Keratinocyte (primary cell): ENCODE measurements at regions not wholly inside any gene's neighbourhood (a gene's known extent, or its start where the extent isn't known, plus 50 kb on each side); places are given as distances from the start of the nearest gene placed in this dataset.

Experiments used
- DNase-seq: peaks from one replicate; pipeline ENCODE4 v3.0.0-alpha.2; 2011; ENCODE audit warnings: low read depth, missing footprints, low spot score
- FAIRE-seq: peaks from 2 replicates; lab custom pipeline; 2011; peaks lifted over from hg19 to GRCh38; lab: Jason Lieb, UNC
- H2AFZ ChIP-seq: 2 replicates; pipeline ENCODE4 v1.6.0; 2012; ENCODE audit warnings: low read length, control low read depth, inconsistent platforms; ENCODE audit not compliant: control insufficient read depth
- H3K27ac ChIP-seq: 2 replicates; pipeline ENCODE4 v1.5.1; 2011; ENCODE audit warnings: low read length; ENCODE audit not compliant: control insufficient read depth, insufficient read depth
- H3K27me3 ChIP-seq: 3 replicates; pipeline ENCODE4 v1.6.0; 2011; ENCODE audit warnings: low read length; ENCODE audit not compliant: control insufficient read depth, insufficient read depth; ENCODE audit errors: extremely low read depth
- H3K36me3 ChIP-seq, 2 experiments: 2 replicates in 1 of 2; 3 replicates in 1 of 2; pipeline ENCODE4 v1.5.1; 2011; ENCODE audit warnings: low read length in 2 of 2, mild to moderate bottlenecking in 1 of 2; ENCODE audit not compliant: control insufficient read depth in 2 of 2, insufficient read depth in 2 of 2; ENCODE audit errors: extremely low read depth in 1 of 2
- H3K4me1 ChIP-seq: 3 replicates; pipeline ENCODE4 v1.5.1; 2011; ENCODE audit warnings: low read length; ENCODE audit not compliant: control insufficient read depth, insufficient read depth; ENCODE audit errors: extremely low read depth
- H3K4me2 ChIP-seq: 3 replicates; pipeline ENCODE4 v1.6.0; 2011; ENCODE audit warnings: low read depth, low read length; ENCODE audit not compliant: control insufficient read depth, insufficient read depth; ENCODE audit errors: extremely low read depth
- H3K4me3 ChIP-seq, 3 experiments: fragments of 200-600 bp in 1 of 3; sonication (generic) in 1 of 3; 2 replicates in 2 of 3; 3 replicates in 1 of 3; pipeline ENCODE4 v1.5.1; 2011 to 2016; ENCODE audit warnings: low read length in 3 of 3, mild to moderate bottlenecking in 3 of 3, control low read depth in 2 of 3, inconsistent platforms in 1 of 3, low read depth in 1 of 3, mixed read lengths in 1 of 3, mixed run types in 1 of 3, moderate library complexity in 1 of 3; ENCODE audit not compliant: control insufficient read depth in 2 of 3, insufficient read depth in 2 of 3; ENCODE audit errors: extremely low read depth in 1 of 3
- H3K79me2 ChIP-seq: 2 replicates; pipeline ENCODE4 v1.6.0; 2012; ENCODE audit warnings: low read length; ENCODE audit not compliant: control insufficient read depth, insufficient read depth
- H3K9ac ChIP-seq: 3 replicates; pipeline ENCODE4 v1.6.0; 2011; ENCODE audit warnings: low read length; ENCODE audit not compliant: control insufficient read depth, insufficient read depth; ENCODE audit errors: extremely low read depth
- H3K9me1 ChIP-seq: 3 replicates; pipeline ENCODE4 v1.6.0; 2011; ENCODE audit warnings: low read length; ENCODE audit not compliant: control insufficient read depth, insufficient read depth; ENCODE audit errors: extremely low read depth
- H3K9me3 ChIP-seq: 2 replicates; pipeline ENCODE4 v1.5.1; 2012; ENCODE audit warnings: low read depth, low read length; ENCODE audit not compliant: control insufficient read depth
- H4K20me1 ChIP-seq: 3 replicates; pipeline ENCODE4 v1.6.0; 2011; ENCODE audit warnings: low read length; ENCODE audit not compliant: control insufficient read depth, insufficient read depth; ENCODE audit errors: extremely low read depth
- CTCF ChIP-seq, 3 experiments: IDR thresholded peaks in 1 of 3; conservative IDR thresholded peaks in 1 of 3; optimal IDR thresholded peaks in 1 of 3; 2 replicates in 2 of 3; 3 replicates in 1 of 3; pipeline versions ENCODE3 to v1.5.1; 2011; ENCODE audit warnings: low read length in 3 of 3, mild to moderate bottlenecking in 3 of 3, moderate library complexity in 2 of 3, control low read depth in 1 of 3, inconsistent platforms in 1 of 3; ENCODE audit not compliant: insufficient read depth in 2 of 3; ENCODE audit errors: extremely low read depth in 1 of 3
- EZH2 ChIP-seq: IDR thresholded peaks from one replicate; pipeline ENCODE4 v1.6.1; 2012; ENCODE audit warnings: inconsistent platforms, mild to moderate bottlenecking, low read length, moderate library complexity
- dilution Hi-C: fragments of 300-500 bp; cut with MboI; formaldehyde crosslinking; loops from one replicate; pipeline ENCODE4 v1.7.0; 2020; ENCODE audit warnings: low sequenced_read_pairs; ENCODE audit not compliant: extremely low pct_ligation_motif_present

DNA sequence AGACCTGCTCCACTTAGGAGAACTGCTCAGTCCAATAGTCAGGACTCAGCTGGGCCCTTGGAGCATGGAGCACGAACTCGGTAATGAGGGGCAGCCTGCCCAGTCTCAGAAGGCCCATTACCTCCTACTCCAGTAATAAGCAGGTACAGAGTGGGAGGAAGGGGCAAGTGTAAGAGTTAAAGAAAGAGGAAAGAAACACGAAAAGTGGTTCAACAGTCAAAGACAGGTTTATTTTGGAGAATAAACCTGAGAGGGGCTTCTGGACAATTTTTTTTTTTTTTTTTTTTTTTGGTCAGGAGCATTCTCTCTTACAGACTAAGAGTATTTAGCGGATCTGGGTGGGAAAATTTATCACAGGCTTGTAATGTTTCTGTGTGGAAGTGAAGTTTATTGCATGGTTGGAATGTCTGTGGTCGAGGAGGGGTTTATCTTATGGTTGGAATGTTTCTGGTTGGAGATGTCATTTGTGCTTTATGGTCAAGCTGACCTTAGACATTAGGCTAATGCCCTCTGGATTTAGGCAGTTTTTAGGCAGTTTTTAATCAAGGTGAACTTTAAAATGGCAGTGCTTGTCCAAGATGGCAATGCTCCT is 340.1 kb downstream of the BCKDHB start:
- dilution Hi-C loops: no loop called here
- Histone ChIP-seq H3K9ac (no peak overlapping the region), H3K9me1 (no peaks in the 10 kb centered on the region), H2AFZ (no peak overlapping the region), H3K4me1 (peaks cover 3% of the 10 kb centered on the region), H3K27me3 (no peaks in the 10 kb centered on the region), H3K4me2 (no peak overlapping the region), H4K20me1 (no peaks in the 10 kb centered on the region), H3K9me3 (no peaks in the 10 kb centered on the region), H3K27ac (no peak overlapping the region), H3K79me2 (no peaks in the 10 kb centered on the region), H3K36me3 (no peaks in the 10 kb centered on the region), H3K4me3 (no peak overlapping the region)
- no peak for FAIRE-seq
- TF ChIP-seq CTCF (optimal IDR thresholded peaks at IDR 0.05 in 1 of 3, IDR thresholded peaks at IDR 0.05 in 1 of 3, conservative IDR thresholded peaks at IDR 0.05 in 1 of 3; ENCODE audit: extremely low read depth in 1 of 3, insufficient read depth in 2 of 3, low read length in 3 of 3) (no peak), EZH2 (no peak)
- DNase-seq: no peak

- no peaks in the 10 kb centered on the region for H3K9me1 ChIP-seq
- H3K27ac ChIP-seq: no peak overlapping the region
- dilution Hi-C loops: no loop called here
- no peak for TF ChIP-seq EZH2
- no peak for TF ChIP-seq CTCF (optimal IDR thresholded peaks at IDR 0.05 in 1 of 3, IDR thresholded peaks at IDR 0.05 in 1 of 3, conservative IDR thresholded peaks at IDR 0.05 in 1 of 3; ENCODE audit: extremely low read depth in 1 of 3, insufficient read depth in 2 of 3, low read length in 3 of 3)
- H4K20me1 ChIP-seq: no peaks in the 10 kb centered on the region
- no peak overlapping the region for H3K4me3 ChIP-seq
- DNase-seq (no peak), FAIRE-seq (no peak)
- H3K36me3 ChIP-seq: no peaks in the 10 kb centered on the region
- no peak overlapping the region for H2AFZ ChIP-seq
- peaks cover 5% of the 10 kb centered on the region for H3K4me1 ChIP-seq
- no peaks in the 10 kb centered on the region for H3K79me2 ChIP-seq
- H3K4me2 ChIP-seq: no peak overlapping the region
- H3K9ac ChIP-seq: no peak overlapping the region
- H3K9me3 ChIP-seq: no peaks in the 10 kb centered on the region
- H3K27me3 ChIP-seq: no peaks in the 10 kb centered on the region
Measured at GRCh38 chr6:80445751-80446150, 339.3 kb downstream of the BCKDHB start.
